SK-N-SH (cell line): ENCODE measurements at regions not wholly inside any gene's neighbourhood (a gene's known extent, or its start where the extent isn't known, plus 50 kb on each side); places are given as distances from the start of the nearest gene placed in this dataset.

Experiments
- TAF1 ChIP-seq: IDR thresholded peaks from 2 replicates; pipeline ENCODE4 v1.6.1; 2012; ENCODE audit warnings: low read depth, mild to moderate bottlenecking, low read length, moderate library complexity, borderline replicate concordance
- TEAD4 ChIP-seq: IDR thresholded peaks from 2 replicates; pipeline ENCODE4 v1.4.0; 2012; ENCODE audit warnings: mild to moderate bottlenecking, borderline replicate concordance; ENCODE audit not compliant: insufficient read depth
- YY1 ChIP-seq: IDR thresholded peaks from 2 replicates; pipeline ENCODE4 v1.4.0; 2012; ENCODE audit warnings: low read depth, mild to moderate bottlenecking
- TF ChIP-seq, protein P1 (sequence below): fragments of 200-600 bp; sonication (generic); IDR thresholded peaks from 2 replicates; pipeline ENCODE4 v1.6.1; 2017; ENCODE audit warnings: antibody characterized with exemption, mild to moderate bottlenecking, moderate library complexity

- no peak for TF ChIP-seq YY1
- TF ChIP-seq, protein P1, sequence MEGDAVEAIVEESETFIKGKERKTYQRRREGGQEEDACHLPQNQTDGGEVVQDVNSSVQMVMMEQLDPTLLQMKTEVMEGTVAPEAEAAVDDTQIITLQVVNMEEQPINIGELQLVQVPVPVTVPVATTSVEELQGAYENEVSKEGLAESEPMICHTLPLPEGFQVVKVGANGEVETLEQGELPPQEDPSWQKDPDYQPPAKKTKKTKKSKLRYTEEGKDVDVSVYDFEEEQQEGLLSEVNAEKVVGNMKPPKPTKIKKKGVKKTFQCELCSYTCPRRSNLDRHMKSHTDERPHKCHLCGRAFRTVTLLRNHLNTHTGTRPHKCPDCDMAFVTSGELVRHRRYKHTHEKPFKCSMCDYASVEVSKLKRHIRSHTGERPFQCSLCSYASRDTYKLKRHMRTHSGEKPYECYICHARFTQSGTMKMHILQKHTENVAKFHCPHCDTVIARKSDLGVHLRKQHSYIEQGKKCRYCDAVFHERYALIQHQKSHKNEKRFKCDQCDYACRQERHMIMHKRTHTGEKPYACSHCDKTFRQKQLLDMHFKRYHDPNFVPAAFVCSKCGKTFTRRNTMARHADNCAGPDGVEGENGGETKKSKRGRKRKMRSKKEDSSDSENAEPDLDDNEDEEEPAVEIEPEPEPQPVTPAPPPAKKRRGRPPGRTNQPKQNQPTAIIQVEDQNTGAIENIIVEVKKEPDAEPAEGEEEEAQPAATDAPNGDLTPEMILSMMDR = no peak
- no peak for TF ChIP-seq TAF1
- no peak for TF ChIP-seq TEAD4
Observed at GRCh38 chr7:118754608-118755007, 530.1 kb downstream of the ANKRD7 start.
